HEK293T (cell line): ENCODE measurements at regions not wholly inside any gene's neighbourhood (a gene's known extent, or its start where the extent isn't known, plus 50 kb on each side); places are given as distances from the start of the nearest gene placed in this dataset.

Experiments
- SP1 ChIP-seq: fragments of 450-650 bp; IDR thresholded peaks from 2 replicates; pipeline ENCODE4 v1.6.1; 2017
- SUZ12 ChIP-seq: fragments of 450-650 bp; IDR thresholded peaks from 2 replicates; pipeline ENCODE4 v1.6.1; 2016; ENCODE audit warnings: mild to moderate bottlenecking

DNA sequence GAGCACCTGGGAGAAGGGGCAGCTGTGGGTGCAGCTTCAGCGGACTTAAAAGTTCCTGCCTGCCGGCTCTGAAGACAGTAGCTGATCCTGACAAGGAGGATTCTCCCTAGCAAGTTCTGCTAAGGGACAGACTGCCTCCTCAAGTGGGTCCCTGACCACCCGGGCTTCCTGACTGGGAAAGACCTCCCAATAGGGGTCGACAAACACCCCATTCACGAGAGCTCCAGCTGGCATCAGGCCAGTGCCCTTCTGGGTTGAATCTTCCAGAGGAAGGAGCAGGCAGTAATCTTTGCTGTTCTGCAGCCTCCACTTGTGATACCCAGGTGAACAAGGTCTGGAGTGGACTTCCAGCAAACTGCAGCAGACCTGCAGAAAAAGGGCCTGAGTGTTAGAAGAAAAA lies 632.9 kb downstream of the CCDC85A start:
- TF ChIP-seq SP1 (no peak), SUZ12 (no peak)
